ENCODE measurements at regions not wholly inside any gene's neighbourhood (a gene's known extent, or its start where the extent isn't known, plus 50 kb on each side); places are given as distances from the start of the nearest gene placed in this dataset.

DNA sequence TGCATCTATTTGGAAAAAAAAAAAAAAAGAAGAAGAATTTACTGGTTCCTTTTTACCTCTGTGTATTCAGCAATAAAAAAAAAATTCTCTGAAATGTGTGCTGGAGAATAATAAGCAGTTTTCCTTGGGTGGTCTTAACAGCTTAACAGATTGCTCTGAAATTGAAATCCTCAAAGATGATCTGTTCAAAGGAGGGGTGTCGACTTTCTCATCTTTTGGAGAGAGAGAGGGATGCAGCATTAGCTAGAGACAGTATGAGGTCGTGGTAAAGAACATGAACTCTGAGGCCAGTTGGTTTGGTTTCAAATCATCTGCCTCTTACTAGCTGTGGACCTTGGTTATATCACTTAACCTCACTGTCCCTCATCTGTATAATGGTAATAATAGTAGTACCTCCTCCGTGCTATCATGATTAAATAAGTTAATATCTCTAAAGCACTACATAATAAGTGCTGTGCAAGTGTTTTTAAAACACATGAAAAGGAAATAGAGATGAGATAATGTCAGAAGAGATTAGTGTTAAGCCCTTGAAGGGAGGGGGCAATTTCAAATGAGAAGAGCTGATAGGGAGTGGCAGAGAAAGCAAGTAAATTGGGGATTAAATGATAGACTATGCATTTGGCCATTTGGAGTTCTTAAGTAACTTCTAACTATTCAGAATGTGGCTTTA, 109.9 kb upstream of the LIMCH1 start:
- TF ChIP-seq ZNF274 (IDR thresholded peaks at IDR 0.05; ENCODE audit: borderline replicate concordance, extremely low read depth, low read length): no peak
- TF ChIP-seq CHD2 (IDR thresholded peaks at IDR 0.05; ENCODE audit: low read length): no peak
- TF ChIP-seq, protein P1, sequence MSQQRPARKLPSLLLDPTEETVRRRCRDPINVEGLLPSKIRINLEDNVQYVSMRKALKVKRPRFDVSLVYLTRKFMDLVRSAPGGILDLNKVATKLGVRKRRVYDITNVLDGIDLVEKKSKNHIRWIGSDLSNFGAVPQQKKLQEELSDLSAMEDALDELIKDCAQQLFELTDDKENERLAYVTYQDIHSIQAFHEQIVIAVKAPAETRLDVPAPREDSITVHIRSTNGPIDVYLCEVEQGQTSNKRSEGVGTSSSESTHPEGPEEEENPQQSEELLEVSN (IDR thresholded peaks at IDR 0.05): no peak
- no peak for TF ChIP-seq YY1 (IDR thresholded peaks at IDR 0.05; ENCODE audit: low read depth, low read length)
